Stimulated activated naive B cell treated with anti-CD40 and anti-IgM and Interleukin-4, amounts not matched to agents 10 μg/mL and 1 μg/mL and 100 μg/mL, for 72 hours (primary cell): ENCODE measurements at regions not wholly inside any gene's neighbourhood (a gene's known extent, or its start where the extent isn't known, plus 50 kb on each side); places are given as distances from the start of the nearest gene placed in this dataset.
"Not testable (repeated sequence)": the region's sequence is repeated elsewhere in the genome, so short reads cannot be mapped to it uniquely, and the experiment has no call there.

Experiments used
- ATAC-seq, 2 donors: fragments of 150-1000 bp; cut with Tn5 transposase; replicated peaks; 2 replicates each; pipeline ENCODE4 v1.10.0; 2021; ENCODE audit warnings: moderate library complexity in 1 of 2
- DNase-seq: peaks from one replicate; pipeline ENCODE4 v3.0.0; 2021
- H3K27ac Mint-ChIP-seq: one replicate; pipeline ENCODE4 v1.8.0; 2022; ENCODE audit warnings: mild to moderate bottlenecking, mixed read lengths
- H3K27me3 Mint-ChIP-seq, 2 donors: one replicate each; pipeline ENCODE4 v1.8.0; 2022; ENCODE audit warnings: mixed read lengths in 2 of 2
- H3K36me3 Mint-ChIP-seq, 2 donors: one replicate each; pipeline ENCODE4 v1.8.0; 2022; ENCODE audit warnings: mixed read lengths in 2 of 2, mild to moderate bottlenecking in 1 of 2
- H3K4me1 Mint-ChIP-seq, 2 donors: one replicate each; pipeline ENCODE4 v1.8.0; 2022; ENCODE audit warnings: mixed read lengths in 2 of 2, mild to moderate bottlenecking in 1 of 2
- H3K4me3 Mint-ChIP-seq, 2 donors: one replicate each; pipeline ENCODE4 v1.8.0; 2022; ENCODE audit warnings: mild to moderate bottlenecking in 2 of 2, mixed read lengths in 2 of 2, moderate library complexity in 1 of 2
- H3K9me3 Mint-ChIP-seq, 2 donors: one replicate each; pipeline ENCODE4 v1.8.0; 2022; ENCODE audit warnings: mixed read lengths in 2 of 2, mild to moderate bottlenecking in 1 of 2

DNA sequence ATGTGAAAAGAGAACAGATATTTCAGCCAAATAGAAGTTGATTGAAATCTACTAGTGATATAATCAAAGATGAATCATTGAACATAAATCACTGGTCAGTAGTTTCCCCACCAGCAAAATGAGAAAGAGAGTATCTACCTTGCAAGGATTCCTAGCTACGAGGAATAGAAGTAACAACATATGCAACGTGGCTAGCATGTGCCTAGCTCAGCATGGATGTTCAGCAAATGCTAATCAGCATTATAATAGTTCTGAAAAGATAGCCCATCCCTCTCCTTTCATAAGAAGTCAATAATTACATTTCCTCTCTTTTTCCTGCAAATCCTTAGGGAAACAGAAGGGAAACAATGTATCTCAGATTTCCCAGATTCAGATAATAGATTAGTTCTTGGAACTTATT, 417.2 kb downstream of the SATB2 start:
- Mint-ChIP-seq H3K27me3 (no peaks in the 10 kb centered on the region), H3K9me3 (peaks cover 0 to 1% of the 10 kb centered on the region in 2 donors), H3K36me3 (no peaks in the 10 kb centered on the region), H3K27ac (no peak overlapping the region), H3K4me1 (no peaks in the 10 kb centered on the region), H3K4me3 (no peak overlapping the region)
- DNase-seq (no peak), ATAC-seq (no peak)

DNA sequence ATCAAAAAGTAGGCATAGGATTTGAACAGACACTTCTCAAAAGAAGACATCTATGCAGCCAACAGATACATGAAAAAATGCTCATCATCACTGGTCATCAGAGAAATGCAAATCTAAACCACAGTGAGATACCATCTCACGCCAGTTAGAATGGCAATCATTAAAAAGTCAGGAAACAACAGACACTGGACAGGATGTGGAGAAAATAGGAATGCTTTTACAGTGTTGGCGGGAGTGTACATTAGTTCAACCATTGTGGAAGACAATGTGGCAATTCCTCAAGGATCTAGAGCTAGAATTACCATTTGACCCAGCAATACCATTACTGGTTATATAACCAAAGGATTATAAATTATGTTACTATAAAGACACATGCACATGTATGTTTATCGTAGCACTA, 424.0 kb downstream of the SATB2 start:
- H3K27me3 Mint-ChIP-seq, H3K4me3 Mint-ChIP-seq, H3K27ac Mint-ChIP-seq, DNase-seq, H3K4me1 Mint-ChIP-seq, H3K36me3 Mint-ChIP-seq, ATAC-seq: not testable (repeated sequence)
- H3K9me3 Mint-ChIP-seq, result peaks cover 6 to 14% of the 10 kb centered on the region in 2 donors

GRCh38 chr2:199025146-199025545, 432.6 kb downstream of the SATB2 start:
- no peak for ATAC-seq
- H3K27me3 Mint-ChIP-seq, result no peaks in the 10 kb centered on the region

DNA sequence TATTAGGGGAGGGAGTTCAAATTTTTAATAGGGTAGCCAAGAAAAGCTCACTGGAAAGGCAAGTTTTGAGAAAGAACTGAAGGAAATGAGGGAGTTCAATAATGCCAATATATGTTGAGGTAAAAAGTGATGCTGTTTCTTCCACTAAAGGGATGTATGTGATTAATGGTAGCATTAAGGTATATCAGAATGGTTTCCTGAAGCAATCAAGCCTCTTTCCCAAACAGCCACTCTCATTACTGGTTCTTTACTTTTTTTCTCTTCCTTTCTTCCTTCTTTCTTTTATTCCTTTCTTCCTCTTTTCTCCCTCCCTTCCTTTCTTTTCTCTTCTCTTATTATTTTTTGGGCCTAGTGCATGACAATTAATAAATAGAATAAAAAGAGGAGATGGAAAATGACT, 433.5 kb downstream of the SATB2 start:
- H3K36me3 Mint-ChIP-seq, result no peaks in the 10 kb centered on the region
- no peaks in the 10 kb centered on the region for H3K4me1 Mint-ChIP-seq
- ATAC-seq (no peak), DNase-seq (no peak)
- no peaks in the 10 kb centered on the region for H3K27me3 Mint-ChIP-seq
- H3K27ac Mint-ChIP-seq, result no peak overlapping the region
- H3K9me3 Mint-ChIP-seq, result peaks cover 0 to 2% of the 10 kb centered on the region in 2 donors
- no peak overlapping the region for H3K4me3 Mint-ChIP-seq

More at GRCh38 chr2:199025146-199025545, 432.6 kb downstream of the SATB2 start:
- no peaks in the 10 kb centered on the region for H3K4me1 Mint-ChIP-seq
- DNase-seq, result no peak
- no peak overlapping the region for H3K4me3 Mint-ChIP-seq
- H3K27ac Mint-ChIP-seq, result no peak overlapping the region
- H3K36me3 Mint-ChIP-seq, result no peaks in the 10 kb centered on the region
- H3K9me3 Mint-ChIP-seq, result peaks cover 0 to 6% of the 10 kb centered on the region in 2 donors

DNA sequence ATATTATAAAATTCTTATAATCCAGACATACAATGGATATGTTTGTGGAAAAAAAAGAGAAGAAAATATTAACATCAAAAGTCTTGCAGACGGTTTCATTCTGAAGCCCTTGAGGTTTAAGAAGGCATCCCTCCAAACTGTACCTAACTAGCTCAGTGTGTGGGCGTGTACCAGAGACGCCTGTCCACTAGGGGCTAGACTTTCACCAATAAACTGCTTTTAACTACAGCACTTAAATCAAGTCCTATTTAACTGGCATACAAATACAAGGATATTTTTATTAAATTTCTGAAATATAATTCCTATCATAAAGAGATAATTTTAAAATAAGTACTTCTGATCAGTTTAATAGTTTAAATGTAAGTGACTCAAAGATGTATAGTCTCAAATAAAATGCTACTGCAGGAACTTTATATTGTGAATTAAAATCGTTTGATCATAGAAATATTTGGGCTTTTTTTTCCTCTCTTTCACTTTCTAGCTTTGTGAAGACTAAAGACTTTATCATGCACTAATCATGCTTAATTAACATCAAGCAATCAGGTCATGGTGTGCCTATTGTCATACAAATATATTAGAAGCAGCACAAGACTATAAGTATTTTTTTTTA, 437.7 kb downstream of the SATB2 start:
- no peak overlapping the region for H3K27ac Mint-ChIP-seq
- ATAC-seq, result no peak
- H3K36me3 Mint-ChIP-seq, result no peaks in the 10 kb centered on the region
- no peaks in the 10 kb centered on the region for H3K27me3 Mint-ChIP-seq
- H3K4me1 Mint-ChIP-seq, result no peaks in the 10 kb centered on the region
- H3K4me3 Mint-ChIP-seq, result no peak overlapping the region
- DNase-seq, result no peak
- no peaks in the 10 kb centered on the region for H3K9me3 Mint-ChIP-seq

DNA sequence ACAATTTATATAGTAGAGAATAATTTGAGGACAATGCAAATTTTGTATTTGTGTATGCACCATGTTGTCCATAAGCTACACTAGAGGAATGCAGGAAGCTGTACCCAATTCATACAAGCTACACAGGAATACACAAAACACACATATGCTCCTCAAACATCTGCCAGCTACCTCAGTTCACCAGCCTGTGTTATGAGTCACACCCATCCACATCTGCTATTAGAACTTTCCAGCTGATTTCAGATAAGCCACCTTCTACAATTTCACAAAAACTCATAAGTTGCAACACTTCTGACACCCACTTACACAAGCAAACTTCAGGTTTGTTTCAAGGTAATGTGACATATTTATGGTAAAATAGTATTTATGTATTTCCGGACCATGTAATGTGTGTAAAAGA, 438.9 kb downstream of the SATB2 start:
- Mint-ChIP-seq H3K27ac (no peak overlapping the region), H3K36me3 (no peaks in the 10 kb centered on the region), H3K9me3 (no peaks in the 10 kb centered on the region), H3K27me3 (no peaks in the 10 kb centered on the region), H3K4me1 (no peaks in the 10 kb centered on the region), H3K4me3 (no peak overlapping the region)
- ATAC-seq, result no peak
- no peak for DNase-seq

GRCh38 chr2:199015072-199015471, 442.7 kb downstream of the SATB2 start:
- H3K36me3 Mint-ChIP-seq, result no peaks in the 10 kb centered on the region
- H3K9me3 Mint-ChIP-seq, result peaks cover 0 to 1% of the 10 kb centered on the region in 2 donors
- no peak for ATAC-seq
- H3K4me1 Mint-ChIP-seq, result no peaks in the 10 kb centered on the region
- no peaks in the 10 kb centered on the region for H3K27me3 Mint-ChIP-seq
- no peak overlapping the region for H3K4me3 Mint-ChIP-seq
- DNase-seq, result no peak
- no peak overlapping the region for H3K27ac Mint-ChIP-seq

DNA sequence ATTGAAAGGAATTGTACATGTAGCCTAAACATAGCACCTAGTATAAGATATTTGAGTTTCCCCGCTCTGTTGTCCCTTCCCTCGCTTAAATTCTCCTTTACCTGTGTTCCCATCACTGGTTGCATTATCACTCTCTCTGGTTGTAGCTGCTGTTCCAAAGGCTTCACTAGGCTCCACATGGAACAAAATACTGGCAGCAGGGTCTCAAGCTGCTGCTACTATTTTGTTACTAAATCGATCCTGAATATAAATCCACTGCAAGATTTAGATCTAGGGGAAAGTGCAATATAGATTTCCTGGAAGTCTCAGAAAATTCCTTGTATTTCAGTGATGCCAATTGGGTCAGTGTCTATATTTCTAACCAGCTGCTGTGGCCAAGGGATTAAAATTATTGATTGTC, 443.5 kb downstream of the SATB2 start:
- Mint-ChIP-seq H3K27ac (no peak overlapping the region), H3K36me3 (no peaks in the 10 kb centered on the region), H3K27me3 (no peaks in the 10 kb centered on the region), H3K4me1 (no peaks in the 10 kb centered on the region), H3K9me3 (peaks cover 2 to 7% of the 10 kb centered on the region in 2 donors), H3K4me3 (no peak overlapping the region)
- no peak for DNase-seq
- ATAC-seq, result no peak

GRCh38 chr2:199011908-199012307, 445.8 kb downstream of the SATB2 start:
- ATAC-seq (no peak), DNase-seq (no peak)
- Mint-ChIP-seq H3K4me1 (no peaks in the 10 kb centered on the region), H3K4me3 (no peak overlapping the region), H3K36me3 (no peaks in the 10 kb centered on the region), H3K9me3 (peaks cover 13 to 15% of the 10 kb centered on the region in 2 donors), H3K27ac (no peak overlapping the region), H3K27me3 (no peaks in the 10 kb centered on the region)

- Mint-ChIP-seq H3K36me3 (no peaks in the 10 kb centered on the region), H3K9me3 (peaks cover 0 to 5% of the 10 kb centered on the region in 2 donors), H3K27ac (no peak overlapping the region), H3K4me3 (no peak overlapping the region), H3K27me3 (no peaks in the 10 kb centered on the region), H3K4me1 (no peaks in the 10 kb centered on the region)
- ATAC-seq (no peak), DNase-seq (no peak)
Measured at GRCh38 chr2:198994678-198995077, 463.1 kb downstream of the SATB2 start.

- Mint-ChIP-seq H3K4me1 (no peaks in the 10 kb centered on the region), H3K4me3 (no peak overlapping the region), H3K9me3 (peaks cover 2 to 5% of the 10 kb centered on the region in 2 donors), H3K36me3 (no peaks in the 10 kb centered on the region), H3K27ac (no peak overlapping the region), H3K27me3 (no peaks in the 10 kb centered on the region)
- DNase-seq (no peak), ATAC-seq (no peak)
Measured at GRCh38 chr2:198991431-198991830, 466.3 kb downstream of the SATB2 start.

GRCh38 chr2:198975779-198976178, 482.0 kb downstream of the SATB2 start:
- H3K4me3 Mint-ChIP-seq, result no peak overlapping the region
- ATAC-seq (no peak), DNase-seq (no peak)
- no peaks in the 10 kb centered on the region for H3K36me3 Mint-ChIP-seq
- H3K27me3 Mint-ChIP-seq, result no peaks in the 10 kb centered on the region
- no peak overlapping the region for H3K27ac Mint-ChIP-seq
- peaks cover 7 to 11% of the 10 kb centered on the region in 2 donors for H3K9me3 Mint-ChIP-seq
- no peaks in the 10 kb centered on the region for H3K4me1 Mint-ChIP-seq

DNA sequence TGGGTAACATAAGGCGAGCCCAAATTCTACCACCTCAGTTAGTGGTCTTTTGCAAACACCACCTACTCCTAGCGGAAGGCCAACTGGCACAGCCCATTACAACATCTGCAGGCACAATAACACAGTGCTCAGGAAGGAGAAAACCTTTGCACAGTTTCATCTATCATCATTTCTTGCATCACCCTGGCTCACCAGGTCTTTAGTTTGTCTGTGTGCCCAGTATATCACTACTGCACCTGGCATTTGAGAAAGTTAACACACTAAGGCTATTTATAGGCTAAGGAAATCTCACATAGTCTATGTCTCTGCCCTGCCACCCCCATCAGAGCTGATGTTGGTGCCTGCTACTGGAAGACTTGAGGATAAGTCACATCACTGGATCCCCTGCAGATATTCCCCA, 484.0 kb downstream of the SATB2 start:
- H3K27ac Mint-ChIP-seq, result no peak overlapping the region
- H3K9me3 Mint-ChIP-seq, result peaks cover 7 to 11% of the 10 kb centered on the region in 2 donors
- no peaks in the 10 kb centered on the region for H3K4me1 Mint-ChIP-seq
- H3K4me3 Mint-ChIP-seq, result no peak overlapping the region
- H3K36me3 Mint-ChIP-seq, result no peaks in the 10 kb centered on the region
- DNase-seq (no peak), ATAC-seq (no peak)
- H3K27me3 Mint-ChIP-seq, result no peaks in the 10 kb centered on the region

- Mint-ChIP-seq H3K9me3 (peaks cover 7 to 11% of the 10 kb centered on the region in 2 donors), H3K27ac (no peak overlapping the region), H3K36me3 (no peaks in the 10 kb centered on the region), H3K27me3 (no peaks in the 10 kb centered on the region), H3K4me3 (no peak overlapping the region), H3K4me1 (no peaks in the 10 kb centered on the region)
- no peak for DNase-seq
- no peak for ATAC-seq
Measured at GRCh38 chr2:198973181-198973580, 484.6 kb downstream of the SATB2 start.

DNA sequence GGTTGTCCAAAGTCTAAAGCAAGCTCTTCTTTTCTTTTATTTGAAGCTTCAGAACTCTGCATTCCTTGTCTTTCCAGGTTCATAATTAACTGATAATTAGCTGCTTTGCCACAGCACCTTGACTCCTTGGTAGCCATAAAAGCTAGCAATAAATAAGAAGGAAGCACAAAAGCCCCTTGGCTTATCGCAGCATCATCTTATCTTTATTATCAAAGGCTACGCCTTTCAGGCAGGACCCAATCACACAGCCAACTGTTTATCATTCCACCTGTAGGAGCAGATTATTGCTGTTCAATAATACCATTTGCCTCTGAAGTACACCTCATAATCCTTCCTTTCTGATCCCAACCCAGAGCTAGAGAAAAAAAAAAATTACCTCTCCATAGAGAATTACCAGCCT, 489.2 kb downstream of the SATB2 start:
- DNase-seq, result no peak

DNA sequence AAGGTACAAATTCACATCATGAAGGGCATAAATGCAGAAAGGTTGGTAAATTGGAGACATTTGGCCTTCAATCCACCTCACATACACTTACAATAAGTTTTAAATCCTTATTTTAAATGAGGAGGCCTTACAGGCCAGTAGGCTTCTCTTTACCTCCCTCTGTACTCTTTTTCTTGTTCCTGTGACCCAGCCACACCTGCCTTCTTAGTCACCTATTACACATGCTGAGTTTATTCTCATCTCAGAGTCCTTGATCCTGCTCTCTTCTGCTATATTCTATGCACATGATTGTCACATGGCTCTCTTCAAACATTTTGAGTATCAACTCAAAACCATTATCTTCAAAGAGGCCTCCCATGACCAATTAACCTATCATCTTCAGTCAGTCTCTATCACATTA, 491.5 kb downstream of the SATB2 start:
- H3K36me3 Mint-ChIP-seq, result no peaks in the 10 kb centered on the region
- peaks cover 0 to 2% of the 10 kb centered on the region in 2 donors for H3K9me3 Mint-ChIP-seq
- no peak overlapping the region for H3K27ac Mint-ChIP-seq
- DNase-seq (no peak), ATAC-seq (no peak)
- no peaks in the 10 kb centered on the region for H3K27me3 Mint-ChIP-seq
- no peak overlapping the region for H3K4me3 Mint-ChIP-seq
- H3K4me1 Mint-ChIP-seq, result no peaks in the 10 kb centered on the region

More for the DNA sequence above, 489.2 kb downstream of the SATB2 start:
- H3K27ac Mint-ChIP-seq, result no peak overlapping the region
- no peaks in the 10 kb centered on the region for H3K4me1 Mint-ChIP-seq
- no peaks in the 10 kb centered on the region for H3K36me3 Mint-ChIP-seq
- H3K27me3 Mint-ChIP-seq, result no peaks in the 10 kb centered on the region
- peaks cover 0 to 3% of the 10 kb centered on the region in 2 donors for H3K9me3 Mint-ChIP-seq
- H3K4me3 Mint-ChIP-seq, result no peak overlapping the region
- no peak for ATAC-seq
